BE2C (cell line): ENCODE measurements at regions not wholly inside any gene's neighbourhood (a gene's known extent, or its start where the extent isn't known, plus 50 kb on each side); places are given as distances from the start of the nearest gene placed in this dataset.
A peak's percentile ranks its signal among the peaks of the same experiment; 100 is the strongest.

ENCODE experiments used
- DNase-seq: peaks from one replicate; pipeline ENCODE4 v3.0.0-alpha.2; 2020
- H3K27me3 ChIP-seq: fragments of 250-450 bp; sonication (Bioruptor Pico); 2 replicates; pipeline ENCODE4 v1.5.1; 2020; ENCODE audit warnings: mild to moderate bottlenecking
- H3K36me3 ChIP-seq: fragments of 250-450 bp; sonication (Bioruptor Pico); 2 replicates; pipeline ENCODE4 v1.5.1; 2020; ENCODE audit warnings: mild to moderate bottlenecking
- H3K4me1 ChIP-seq: fragments of 250-450 bp; sonication (Bioruptor Pico); 2 replicates; pipeline ENCODE4 v1.5.1; 2020
- H3K4me3 ChIP-seq: 2 replicates; pipeline ENCODE4 v1.5.1; 2011; ENCODE audit warnings: low read depth, low read length
- H3K9me3 ChIP-seq: fragments of 250-450 bp; sonication (Bioruptor Pico); 2 replicates; pipeline ENCODE4 v1.5.1; 2020
- CTCF ChIP-seq: IDR thresholded peaks from 2 replicates; pipeline ENCODE4 v1.5.1; 2012; ENCODE audit warnings: mild to moderate bottlenecking, low read depth, low read length

GRCh38 chr5:60162441-60162840, 268.9 kb upstream of the PDE4D start:
- Histone ChIP-seq H3K4me3 (no peak overlapping the region), H3K9me3 (no peaks in the 10 kb centered on the region), H3K27me3 (no peaks in the 10 kb centered on the region; the same call in 1 of the 2 replicates), H3K36me3 (no peaks in the 10 kb centered on the region), H3K4me1 (no peaks in the 10 kb centered on the region)
- no peak for DNase-seq
- no peak for TF ChIP-seq CTCF

GRCh38 chr5:60161340-60161934, 267.9 kb upstream of the PDE4D start:
- Histone ChIP-seq H3K27me3 (no peaks in the 10 kb centered on the region; the same call in 1 of the 2 replicates), H3K36me3 (no peaks in the 10 kb centered on the region), H3K9me3 (no peaks in the 10 kb centered on the region), H3K4me1 (no peaks in the 10 kb centered on the region), H3K4me3 (no peak overlapping the region)
- TF ChIP-seq CTCF = peak; percentile 68
- DNase-seq = no peak

- no peaks in the 10 kb centered on the region for H3K27me3 ChIP-seq
- TF ChIP-seq CTCF = no peak
- DNase-seq = no peak
- no peaks in the 10 kb centered on the region for H3K9me3 ChIP-seq
- no peaks in the 10 kb centered on the region for H3K36me3 ChIP-seq
- no peak overlapping the region for H3K4me3 ChIP-seq
- H3K4me1 ChIP-seq = no peaks in the 10 kb centered on the region
These were observed 255.6 kb upstream of the PDE4D start for GRCh38 chr5:60149081-60149480.

- Histone ChIP-seq H3K9me3 (no peaks in the 10 kb centered on the region), H3K4me1 (no peaks in the 10 kb centered on the region), H3K4me3 (no peak overlapping the region), H3K36me3 (no peaks in the 10 kb centered on the region), H3K27me3 (no peaks in the 10 kb centered on the region)
- no peak for DNase-seq
- TF ChIP-seq CTCF = no peak
These were observed 254.8 kb upstream of the PDE4D start for GRCh38 chr5:60148366-60148765.

GRCh38 chr5:60147791-60148190, 254.3 kb upstream of the PDE4D start:
- Histone ChIP-seq H3K4me1 (no peaks in the 10 kb centered on the region), H3K27me3 (no peaks in the 10 kb centered on the region), H3K9me3 (no peaks in the 10 kb centered on the region), H3K4me3 (no peak overlapping the region), H3K36me3 (no peaks in the 10 kb centered on the region)
- no peak for TF ChIP-seq CTCF
- no peak for DNase-seq

GRCh38 chr5:60143942-60144549, 250.5 kb upstream of the PDE4D start:
- TF ChIP-seq CTCF = no peak
- no peaks in the 10 kb centered on the region for H3K4me1 ChIP-seq
- no peak overlapping the region for H3K4me3 ChIP-seq
- no peaks in the 10 kb centered on the region for H3K36me3 ChIP-seq
- no peaks in the 10 kb centered on the region for H3K27me3 ChIP-seq
- DNase-seq = no peak
- H3K9me3 ChIP-seq = no peaks in the 10 kb centered on the region
